Hindlimb muscle (tissue), 1 donor: ENCODE measurements at regions not wholly inside any gene's neighbourhood (a gene's known extent, or its start where the extent isn't known, plus 50 kb on each side); places are given as distances from the start of the nearest gene placed in this dataset.

Experiments
- DNase-seq: peaks from one replicate; pipeline ENCODE4 v3.0.0-alpha.2; 2013

DNA sequence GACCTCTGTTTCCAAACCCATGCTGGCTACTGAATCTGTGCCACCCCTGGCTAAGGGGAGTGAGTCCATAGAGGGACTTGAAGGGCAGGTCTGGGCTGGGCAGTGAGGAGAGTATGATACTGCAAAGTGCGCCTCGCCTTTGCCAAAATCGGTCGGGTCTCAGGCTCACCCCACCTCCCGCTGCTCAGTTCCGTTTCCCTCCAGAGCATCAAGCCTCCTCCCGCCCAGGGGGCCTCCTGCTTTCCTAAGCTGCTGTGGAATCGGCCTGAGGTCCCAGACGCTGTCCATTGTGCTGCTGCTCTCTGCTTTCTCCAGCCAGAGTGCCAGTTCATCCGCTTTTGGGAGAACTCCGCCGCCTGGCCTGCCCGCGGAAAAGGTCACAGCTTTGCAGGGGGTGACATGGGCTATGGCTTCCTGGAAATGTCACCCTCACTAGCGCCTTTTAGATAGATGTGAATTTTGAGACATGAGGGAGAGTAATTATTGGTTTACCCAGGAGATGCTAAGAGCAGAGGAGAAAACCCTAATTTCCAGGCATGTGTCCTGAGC lies 1418.4 kb downstream of the UQCRFS1 start:
- no peak for DNase-seq

DNA sequence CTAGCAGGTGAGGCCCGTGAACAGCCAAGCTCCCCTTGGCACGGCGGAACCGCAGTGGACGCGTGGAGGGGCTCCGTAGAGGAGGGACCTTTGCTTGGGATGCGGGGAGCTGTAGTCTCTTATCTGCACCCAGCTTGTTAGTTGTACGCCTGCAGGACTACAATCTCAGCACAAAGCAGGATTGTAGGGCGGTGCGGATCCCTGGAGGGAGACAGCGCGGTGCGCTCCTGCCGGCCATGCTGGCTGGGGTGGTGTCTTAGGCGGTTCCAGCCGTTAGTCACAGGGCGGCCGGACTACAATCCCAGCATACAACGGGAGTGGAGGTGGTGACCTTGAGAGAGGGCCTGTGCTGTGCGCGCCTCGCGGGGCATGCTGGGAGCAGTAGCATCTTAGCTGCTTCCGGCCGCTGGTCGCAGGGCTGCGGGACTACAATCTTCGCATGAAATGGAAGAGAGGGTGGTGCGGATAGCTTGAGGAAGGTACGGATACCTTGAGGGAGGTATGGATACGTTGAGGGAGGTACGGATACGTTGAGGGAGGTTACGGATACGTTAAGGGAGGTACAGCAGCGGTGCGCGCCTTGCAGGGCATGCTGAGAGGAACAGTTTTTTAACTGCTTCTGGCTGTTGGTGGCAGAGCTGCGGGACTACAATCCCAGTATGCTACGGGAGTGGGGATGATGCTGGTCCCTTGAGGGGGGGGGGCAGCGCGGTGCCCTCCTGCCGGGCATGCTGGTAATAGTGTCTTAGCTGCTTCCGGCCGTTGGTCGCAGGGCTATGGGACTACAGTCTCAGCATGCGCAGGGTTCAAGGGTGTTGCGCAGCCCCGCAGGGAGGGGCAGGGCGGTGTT lies 1419.1 kb downstream of the UQCRFS1 start:
- peak; percentile 92 for DNase-seq

DNA sequence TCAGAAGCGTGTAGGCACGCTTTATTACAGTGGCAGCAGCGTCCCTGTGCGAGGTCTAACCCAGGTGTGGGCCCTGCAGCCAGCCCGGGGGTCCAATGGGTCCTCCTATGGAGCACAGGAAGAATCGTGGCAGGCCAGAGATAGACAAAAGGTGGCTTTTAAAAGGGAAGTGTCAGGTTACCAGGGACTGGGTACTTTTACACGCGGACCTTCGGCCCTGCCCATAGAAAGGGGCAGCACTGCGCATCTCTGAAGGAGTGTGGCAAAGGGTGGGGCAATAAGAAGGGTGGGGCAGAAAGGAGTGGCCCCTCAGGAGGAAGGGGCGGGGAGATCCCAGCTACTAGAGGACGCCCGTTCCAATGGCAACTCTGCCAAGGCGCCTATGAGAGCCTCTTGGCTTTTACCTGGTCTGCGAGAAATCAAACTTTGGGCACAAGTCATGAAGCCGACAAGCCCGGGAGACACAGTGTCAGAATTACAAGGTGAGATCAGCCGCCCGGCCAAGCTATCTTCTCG lies 1419.8 kb downstream of the UQCRFS1 start:
- peak; percentile 11 for DNase-seq

DNA sequence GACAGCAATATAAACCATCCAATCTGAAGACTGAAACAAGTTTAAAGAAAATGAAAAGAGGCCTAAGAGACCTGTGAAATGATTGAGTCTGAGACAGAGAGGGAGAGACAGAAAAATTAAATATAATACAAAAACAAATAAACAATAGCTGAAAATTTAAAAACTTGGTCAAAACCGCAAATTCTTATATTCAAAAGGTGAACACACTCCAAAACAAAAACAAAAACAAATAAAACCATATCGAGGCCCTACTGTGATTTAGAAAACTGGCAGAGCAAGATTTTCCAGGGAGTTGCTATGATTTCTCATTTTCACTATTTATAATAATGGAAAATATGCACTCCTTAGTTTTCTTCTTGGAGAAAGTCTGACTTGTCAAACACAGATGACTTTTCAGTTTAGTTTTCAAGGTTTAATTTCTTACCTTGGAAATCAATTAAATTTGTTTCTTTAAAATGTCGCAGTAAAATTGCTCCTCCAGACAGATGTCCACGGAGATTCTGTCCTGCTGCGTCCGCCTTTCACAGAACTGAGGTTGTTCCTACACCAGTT lies 1420.3 kb downstream of the UQCRFS1 start:
- no peak for DNase-seq

DNA sequence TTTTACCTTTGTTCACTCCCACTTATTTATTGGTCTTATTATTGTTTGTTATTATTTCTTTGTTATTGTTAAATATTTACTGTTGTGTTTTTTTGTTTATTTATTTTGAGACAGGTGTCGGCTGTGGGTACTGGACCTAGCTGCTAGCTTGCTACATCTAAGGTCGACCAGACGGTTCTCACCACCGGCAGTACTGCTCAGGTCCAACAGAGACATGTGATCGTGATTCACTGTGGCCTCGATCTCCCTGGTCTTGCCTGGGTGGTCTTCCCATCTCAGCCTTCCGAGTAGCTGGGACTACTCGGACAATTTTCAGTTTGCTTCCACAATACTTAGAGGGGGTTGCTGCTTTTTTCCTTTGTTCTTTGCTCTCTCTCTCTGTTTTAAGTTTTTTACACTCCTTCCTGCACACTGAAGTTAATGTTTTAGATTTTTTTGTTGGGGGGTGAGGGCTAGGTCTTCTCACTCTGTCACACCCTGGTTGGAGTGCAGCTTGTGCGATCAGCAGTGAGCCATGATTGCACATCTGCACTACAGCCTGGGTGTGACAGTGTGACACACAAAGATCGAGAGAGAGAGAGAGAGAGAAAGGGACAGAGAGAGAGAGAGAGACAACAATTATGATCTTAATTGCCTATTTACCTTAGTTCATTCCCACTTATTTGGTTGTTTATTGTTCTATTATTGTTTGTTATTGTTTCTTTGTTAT lies 1432.4 kb downstream of the UQCRFS1 start:
- DNase-seq: no peak

DNA sequence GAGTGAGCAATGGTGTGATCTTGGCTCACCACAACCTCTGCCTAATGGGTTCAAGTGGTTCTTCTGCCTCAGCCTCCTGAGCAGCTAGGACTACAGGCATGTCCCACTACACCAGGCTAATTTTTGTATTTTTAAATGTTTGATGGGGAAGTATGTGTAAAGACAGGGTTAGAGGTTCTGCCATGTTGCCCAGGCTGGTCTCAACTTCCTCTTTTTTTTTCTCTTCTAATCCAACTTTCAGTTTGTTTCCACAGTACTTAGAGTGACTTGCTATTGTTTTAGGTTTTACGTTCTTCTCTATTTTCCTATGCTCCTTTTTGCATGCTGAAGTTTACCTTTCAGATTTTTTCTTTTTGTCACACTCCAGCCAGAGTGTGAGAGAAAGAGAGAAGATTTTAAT lies 1433.0 kb downstream of the UQCRFS1 start:
- no peak for DNase-seq

DNA sequence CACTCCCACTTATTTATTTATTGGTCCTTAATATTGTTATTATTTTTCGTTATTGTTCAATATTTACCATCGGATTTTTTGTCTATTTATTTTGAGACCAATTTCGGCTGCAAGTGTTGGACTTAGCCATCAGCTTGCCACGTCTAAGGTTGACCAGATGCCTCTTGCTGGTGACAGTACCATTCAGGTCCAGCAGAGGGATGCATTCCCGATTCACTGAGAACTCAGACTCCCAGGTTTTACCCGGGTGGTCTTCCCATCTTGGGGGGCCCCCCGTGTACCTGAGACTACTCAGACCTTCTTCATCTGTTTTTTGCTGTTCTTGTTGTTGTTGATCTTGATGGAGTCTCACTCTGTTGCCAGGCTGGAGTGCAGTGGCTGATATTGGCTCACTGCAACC lies 1435.2 kb downstream of the UQCRFS1 start:
- no peak for DNase-seq

DNA sequence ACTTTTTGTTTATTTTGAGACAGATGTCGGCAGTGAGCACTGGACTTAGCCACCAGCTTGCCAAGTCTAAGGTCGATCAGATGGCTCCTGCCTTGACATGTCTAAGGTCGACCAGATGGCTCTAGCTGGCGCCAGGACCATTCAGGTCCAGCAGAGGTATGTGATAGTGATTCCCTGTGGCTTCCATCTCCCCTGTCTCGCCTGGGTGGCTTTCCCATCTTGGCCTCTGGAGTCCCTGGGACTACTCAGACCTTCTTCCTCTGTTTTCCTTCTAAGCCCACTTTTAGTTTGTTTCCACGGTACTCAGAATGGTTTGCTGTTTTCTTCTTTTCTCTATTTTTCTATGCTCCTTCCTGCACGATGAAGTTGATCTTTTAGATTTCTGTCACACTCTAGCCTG lies 1435.7 kb downstream of the UQCRFS1 start:
- DNase-seq: no peak

DNA sequence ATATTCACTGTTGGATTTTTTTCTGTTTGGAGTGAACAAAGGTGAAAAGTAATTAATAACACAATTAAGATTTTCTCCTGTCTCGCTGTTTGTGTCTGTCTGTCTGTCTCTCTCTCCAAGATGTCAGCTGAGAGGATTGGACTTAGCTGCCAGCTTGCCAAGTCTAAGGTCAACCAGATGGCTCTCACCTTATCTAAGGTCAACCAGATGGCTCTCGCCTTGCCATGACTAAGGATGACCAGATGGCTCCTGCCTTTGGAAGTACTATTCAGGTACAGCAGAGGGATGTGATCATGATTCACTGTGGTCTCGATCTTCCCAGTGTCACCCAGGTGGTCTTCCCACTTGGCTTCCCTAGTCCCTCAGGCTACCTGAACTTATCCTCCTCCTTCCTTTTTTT lies 1436.4 kb downstream of the UQCRFS1 start:
- DNase-seq: no peak

DNA sequence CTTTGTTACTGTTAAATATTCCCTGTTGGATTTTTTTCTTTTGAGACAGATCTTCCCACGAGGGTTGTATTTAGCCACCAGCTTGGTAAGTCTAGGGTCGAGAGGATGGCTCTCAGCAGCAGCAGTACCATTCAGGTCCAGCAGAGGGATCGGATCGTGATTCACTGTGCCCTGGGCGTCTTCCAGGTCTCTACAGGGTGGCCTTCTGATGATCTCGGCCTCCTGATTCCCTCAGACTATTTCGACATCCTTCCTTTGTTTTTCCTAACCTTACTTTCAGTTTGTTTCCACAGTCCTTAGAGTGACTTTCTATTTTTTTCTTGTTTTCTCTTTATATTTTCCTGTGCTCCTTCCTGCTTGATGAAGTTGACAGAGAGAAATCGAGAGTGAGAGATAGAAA lies 1436.9 kb downstream of the UQCRFS1 start:
- DNase-seq: no peak

DNA sequence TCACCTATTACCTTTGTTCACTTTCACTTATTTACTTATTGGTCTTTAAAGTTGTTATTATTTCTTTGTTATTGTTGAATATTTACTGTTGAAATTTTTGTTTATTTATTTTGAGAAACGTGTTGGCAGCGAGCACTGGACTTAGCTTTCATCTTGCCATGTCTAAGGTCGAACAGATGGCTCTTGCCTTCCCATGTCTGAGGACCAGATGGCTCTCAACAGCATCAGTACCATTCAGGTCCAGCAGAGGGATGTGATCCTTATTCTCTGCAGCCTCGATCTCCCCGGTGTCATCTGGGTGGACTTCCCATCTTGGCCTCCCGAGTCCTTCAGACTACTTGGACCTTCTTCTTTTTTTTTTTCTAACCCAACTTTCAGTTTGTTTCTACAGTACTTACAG lies 1437.6 kb downstream of the UQCRFS1 start:
- DNase-seq: no peak

DNA sequence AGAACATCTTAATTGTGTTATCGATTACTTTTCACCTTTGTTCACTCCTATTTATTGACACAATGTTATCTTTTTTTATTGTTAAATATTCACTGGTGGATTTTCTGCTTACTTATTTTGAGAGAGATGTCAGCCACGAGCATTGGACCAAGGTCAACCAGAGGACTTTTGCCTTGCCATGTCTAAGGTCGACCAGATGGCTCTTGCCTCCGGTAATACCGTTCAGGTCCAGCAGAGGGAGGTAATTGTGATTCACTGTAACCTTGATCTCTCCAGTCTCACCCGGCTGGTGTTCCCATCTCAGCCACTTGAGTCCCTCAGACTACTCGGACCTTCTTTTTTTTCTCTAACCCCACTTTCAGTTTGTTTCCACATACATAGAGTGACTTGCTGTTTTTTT lies 1438.1 kb downstream of the UQCRFS1 start:
- DNase-seq: no peak

DNA sequence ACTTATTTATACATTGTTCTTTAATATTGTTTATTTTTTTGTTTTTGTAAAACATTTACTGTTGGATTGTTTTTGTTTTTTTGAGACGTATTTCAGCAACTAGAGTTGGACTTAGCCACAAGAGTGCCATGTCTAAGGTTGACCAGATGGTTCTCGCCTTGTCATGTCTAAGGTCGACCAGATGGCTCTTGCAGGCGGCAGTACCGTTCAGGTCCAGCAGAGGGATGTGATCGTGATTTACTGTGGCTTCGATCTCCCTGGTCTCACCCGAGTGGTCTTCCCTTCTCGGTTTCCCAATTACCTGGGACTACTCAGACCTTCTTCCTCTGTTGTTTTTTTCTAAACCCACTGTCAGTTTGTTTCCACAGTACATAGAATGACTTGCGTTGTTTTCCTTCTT lies 1438.6 kb downstream of the UQCRFS1 start:
- no peak for DNase-seq

DNA sequence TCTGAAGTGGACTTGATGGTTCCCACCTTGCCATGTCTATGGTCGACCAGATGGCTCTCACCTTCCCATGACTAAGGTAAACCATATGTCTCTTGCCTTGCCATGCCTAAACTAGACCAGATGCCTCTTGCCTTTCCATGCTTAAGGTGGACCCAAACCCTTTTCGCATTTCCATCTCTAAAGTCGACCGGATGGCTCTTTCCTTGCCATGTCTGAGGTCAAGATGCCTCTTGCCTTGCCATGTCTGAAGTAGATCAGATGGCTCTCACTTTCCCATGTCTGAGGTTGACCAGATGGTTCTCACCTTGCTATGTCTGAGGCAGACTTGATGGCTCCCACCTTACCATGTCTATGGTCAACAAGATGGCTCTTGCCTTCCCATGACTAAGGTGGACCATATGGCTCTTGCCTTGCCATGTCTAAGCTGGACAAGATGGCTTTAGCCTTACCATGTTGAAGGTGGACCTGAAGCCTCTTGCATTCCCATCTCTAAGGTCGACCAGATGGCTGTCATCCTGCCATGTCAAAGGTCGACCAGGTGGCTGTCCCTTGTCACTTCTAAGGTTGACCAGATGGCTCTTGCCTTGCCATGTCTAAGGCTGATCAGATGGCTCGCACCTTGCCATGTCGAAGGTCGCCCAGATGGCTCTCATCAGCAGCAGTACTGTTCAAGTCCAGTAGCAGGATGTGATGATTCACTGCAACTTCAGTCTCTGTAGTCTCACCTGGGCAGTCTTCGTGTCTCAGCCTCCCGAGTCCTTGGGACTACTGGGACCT lies 1439.4 kb downstream of the UQCRFS1 start:
- DNase-seq: no peak

DNA sequence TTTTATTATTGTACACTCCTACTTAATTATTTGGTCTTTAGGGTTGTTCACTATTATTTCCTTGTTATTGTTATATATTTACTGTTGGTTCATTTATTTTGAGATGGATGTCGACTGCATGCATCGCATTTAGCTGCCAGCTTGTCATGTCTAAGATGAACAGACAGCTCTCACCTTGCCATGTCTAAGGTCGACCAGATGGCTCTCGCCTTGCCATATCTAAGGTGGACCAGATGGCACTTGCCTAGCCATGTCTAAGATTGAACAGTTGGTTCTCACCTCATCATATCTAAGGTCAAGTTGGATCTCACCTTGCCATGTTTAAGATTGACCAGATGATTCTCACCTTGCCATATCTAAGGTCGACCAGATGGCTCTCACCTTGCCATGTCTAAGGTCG lies 1440.9 kb downstream of the UQCRFS1 start:
- no peak for DNase-seq

DNA sequence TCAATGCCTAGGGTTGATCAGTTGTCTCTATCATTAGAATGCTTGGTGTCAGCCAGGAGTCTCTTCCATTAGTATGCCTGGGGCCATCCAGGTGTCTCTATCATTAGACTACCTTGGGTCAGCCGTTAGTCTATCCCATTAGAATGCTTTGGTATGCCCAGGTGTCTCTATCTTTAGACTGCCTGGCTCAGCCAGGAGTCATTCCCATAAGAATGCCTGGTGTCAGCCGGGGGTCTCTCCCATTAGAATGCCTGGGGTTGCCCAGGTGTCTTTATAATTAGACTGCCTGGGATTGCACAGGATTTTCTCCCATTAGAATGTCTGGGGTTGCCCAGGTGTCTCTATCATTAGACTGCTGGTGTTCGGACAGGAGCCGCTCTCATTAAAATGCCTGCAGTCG lies 1442.9 kb downstream of the UQCRFS1 start:
- DNase-seq: no peak

DNA sequence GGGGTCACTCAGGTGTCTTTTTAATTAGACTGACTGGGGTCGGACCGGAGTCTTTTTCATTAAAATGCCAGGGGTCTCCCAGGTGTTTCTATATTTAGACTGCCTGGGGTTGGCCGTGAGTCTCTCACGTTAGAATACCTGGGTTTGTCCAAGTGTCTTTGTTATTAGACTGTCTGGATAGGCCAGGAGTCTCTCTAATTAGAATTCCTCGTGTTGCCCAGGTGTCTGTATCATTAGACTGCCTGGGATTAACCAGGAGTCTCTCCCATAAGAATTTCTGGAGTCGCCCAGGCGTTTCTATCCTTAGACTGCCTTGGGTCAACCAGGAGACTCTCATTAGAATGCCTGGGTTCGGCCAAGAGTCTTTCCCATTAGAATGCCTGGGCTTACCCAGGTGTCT lies 1445.7 kb downstream of the UQCRFS1 start:
- DNase-seq: no peak

DNA sequence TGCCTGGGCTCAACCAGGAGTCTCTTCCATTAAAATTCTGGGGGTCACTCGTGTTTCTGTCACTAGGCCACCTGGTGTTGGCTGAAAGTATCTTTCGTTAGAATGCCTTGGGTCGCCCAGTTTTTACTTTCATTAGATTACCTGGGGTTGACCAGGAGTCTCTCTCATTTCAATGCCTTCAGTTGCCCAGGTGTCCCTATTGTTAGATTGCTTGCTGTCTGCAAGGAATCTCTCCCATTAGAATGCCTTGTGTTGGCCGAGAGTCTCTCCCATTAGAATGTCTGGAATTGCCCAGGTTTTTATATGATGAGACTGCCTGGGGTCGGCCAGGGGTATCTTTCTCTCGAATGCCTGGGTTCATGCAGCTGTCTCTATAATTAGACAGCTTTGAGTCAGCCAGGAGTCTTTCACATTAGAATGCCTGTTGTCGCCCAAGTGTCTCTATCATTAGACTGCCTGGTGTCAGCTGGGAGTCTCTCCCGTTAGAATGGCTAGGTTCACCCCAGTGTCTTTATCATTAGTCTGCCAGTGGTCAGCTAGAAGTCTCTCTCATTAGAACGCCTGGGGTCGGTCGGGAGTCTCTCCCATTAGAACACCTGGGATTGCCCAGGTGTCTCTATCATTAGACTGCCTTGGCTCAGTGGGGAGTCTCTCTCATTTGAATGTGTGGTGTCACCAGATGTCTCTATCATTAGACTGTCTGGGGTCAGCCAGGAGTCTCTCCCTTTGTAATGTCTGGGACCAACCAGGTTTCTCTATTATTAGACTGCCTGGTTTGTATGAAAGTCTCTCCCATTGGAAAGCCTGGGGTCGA lies 1446.8 kb downstream of the UQCRFS1 start:
- DNase-seq: no peak

DNA sequence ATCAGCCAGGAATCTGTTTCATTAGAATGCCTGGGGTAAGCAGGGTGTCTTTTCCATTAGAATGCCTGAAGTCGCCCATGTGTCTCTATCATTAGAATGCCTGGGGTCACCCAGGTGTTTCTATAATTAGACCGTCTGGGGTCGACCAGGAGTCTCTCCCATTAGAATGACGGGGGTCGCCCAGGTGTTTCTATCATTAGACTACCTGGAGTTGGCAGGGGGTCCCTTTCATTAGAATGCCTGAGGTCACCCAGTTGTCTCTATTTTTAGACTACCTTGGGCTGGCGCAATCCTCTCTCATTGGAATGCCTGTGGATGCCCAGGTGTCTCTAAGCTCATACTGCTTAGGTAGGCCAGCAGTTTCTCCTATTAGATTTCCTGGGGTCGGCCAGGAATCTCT lies 1447.6 kb downstream of the UQCRFS1 start:
- DNase-seq: no peak

DNA sequence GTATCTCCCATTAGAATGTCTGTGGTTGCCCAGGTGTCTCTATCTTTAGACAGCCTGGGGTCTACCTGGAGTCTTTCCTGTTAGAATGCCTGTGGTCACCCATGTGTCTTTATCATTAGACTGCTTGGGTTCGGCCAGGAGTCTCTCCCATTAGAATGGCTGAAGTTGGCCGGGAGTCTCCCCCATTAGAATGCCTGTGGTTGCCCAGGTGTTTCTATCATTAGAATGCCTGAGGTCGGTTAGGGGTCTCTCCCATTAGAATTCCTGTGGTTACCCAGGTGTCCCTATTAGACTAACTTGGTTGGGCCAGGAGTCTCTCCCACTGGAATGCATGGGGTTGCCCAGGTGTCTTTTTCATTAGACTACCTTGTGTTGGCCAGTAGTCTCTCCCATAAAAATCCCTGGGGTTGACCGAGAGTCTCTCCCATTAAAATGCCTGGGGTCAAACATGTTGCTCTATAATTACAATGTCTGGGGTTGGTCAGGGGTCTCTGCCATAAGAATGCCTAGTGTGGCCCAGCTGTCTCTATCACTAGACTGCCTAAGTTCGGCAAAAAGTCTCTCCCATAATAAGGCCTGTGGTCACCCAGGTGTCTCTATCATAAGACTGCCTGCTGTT lies 1448.7 kb downstream of the UQCRFS1 start:
- no peak for DNase-seq

DNA sequence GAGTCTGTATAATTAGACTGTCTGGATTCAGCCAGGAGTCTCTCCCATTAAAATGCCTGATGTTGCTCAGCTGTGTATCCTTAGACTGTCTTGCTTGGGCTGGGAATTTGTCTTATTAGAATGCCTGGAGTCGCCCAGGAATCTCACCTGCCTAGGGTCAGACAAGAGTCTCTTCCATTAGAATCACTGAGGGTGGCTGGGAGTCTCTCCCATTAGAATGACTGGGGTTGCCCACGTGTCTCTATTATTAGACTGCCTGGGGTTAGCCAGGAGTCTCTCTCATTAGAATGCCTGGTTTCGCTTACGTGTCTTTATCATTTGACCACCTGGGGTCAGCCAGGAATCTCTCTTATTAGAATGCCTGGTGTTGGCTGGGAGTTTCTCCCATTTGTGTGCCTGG lies 1450.0 kb downstream of the UQCRFS1 start:
- no peak for DNase-seq
